NCI-H69 (cell line): ENCODE measurements at regions not wholly inside any gene's neighbourhood (a gene's known extent, or its start where the extent isn't known, plus 50 kb on each side); places are given as distances from the start of the nearest gene placed in this dataset.

Experiments
- DNase-seq: peaks from one replicate; lab custom pipeline; 2025; lab: John Stamatoyannopoulos, UW

DNA sequence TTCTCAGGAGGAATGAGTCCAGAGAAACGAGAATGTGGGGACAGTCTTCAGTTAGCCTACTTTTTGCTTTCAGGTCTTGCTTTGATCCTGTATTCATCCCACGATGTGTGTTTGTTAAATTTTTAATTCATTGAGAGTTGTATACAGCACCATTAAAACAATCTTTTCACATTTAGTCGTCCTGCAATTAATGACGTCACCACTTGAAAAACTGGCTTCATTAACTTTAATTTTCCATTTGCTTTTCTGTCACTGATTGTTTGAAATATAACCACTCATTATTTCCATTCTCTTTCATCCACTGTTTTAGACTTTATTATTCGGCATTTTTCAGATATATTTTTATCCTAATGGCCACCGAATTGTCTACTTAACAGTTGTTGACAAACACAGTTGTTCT is 146.9 kb downstream of the TFEC start:
- no peak for DNase-seq

DNA sequence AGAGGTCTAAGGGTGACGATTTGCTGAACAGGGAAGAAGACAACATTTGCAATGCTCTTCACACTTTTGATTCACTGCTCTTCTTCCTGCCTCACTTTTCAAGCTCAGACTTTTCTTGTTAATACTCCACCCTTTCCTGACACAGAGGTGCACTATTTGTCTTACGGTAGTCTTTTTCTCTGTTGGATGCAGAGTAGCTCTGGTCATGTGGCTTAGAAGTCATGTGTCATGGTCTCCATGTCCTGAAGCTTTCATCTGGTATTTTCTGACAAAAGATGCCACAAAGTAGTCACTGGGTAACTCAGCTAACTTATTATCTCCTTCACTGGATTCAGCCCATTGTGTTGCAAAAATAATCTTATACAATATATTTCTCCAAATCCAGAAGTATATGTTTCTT is 149.1 kb downstream of the TFEC start:
- no peak for DNase-seq

DNA sequence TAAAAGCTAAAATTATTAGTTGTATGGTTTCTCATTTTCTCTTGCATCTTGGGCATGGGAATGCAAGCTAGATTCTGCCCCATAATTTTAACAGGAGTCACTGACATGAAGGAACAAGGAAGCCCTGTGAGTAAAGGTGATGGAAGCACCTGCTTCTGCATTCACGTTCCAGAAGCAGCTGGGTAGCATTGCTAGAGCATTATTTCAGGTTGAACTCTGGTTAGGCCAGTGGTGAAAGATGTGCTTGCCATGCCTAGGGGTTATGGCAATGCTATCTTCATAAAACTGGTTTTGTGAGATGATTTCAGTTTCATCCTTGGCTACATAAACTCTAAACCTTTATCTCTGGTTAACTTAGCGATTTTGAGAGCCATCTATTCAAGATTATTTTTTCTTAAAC is 151.4 kb downstream of the TFEC start:
- DNase-seq = no peak

DNA sequence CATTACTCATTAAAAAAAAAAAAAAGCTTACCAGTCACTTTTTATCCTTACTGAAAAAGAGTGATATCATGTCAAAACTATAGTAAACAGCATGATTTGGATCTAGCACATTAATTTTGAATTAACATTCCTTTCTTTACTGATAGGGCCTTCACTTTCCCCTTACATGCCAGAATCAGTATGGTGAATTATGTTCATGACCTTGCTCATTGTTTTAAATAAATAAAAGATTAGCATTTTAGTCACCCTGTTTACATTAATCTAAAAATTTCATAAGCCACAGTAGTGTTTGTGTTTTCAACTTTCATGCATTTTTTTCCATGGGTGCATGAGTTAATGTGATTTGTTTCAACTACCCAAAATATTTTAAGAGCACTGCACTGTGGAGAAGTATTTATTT is 160.8 kb downstream of the TFEC start:
- no peak for DNase-seq

DNA sequence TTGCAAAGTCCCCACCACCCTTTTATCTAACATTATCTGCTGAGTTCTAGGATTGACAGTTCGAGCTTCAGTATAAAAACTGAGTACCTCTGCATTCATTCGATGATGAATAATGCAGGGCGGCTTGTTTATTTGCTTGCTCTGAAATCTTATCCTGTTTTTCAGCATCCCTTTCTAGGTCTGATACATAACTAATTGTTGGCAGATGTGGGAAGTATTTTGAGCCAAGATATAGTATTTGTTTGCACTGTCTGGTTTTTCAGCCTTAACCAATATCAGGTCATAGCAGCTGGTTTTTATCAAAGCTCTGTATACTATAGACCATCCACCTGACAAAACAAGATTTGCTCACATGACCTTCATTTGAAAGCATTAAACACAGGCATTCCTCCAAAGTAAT is 161.4 kb downstream of the TFEC start:
- peak; percentile 66 for DNase-seq

DNA sequence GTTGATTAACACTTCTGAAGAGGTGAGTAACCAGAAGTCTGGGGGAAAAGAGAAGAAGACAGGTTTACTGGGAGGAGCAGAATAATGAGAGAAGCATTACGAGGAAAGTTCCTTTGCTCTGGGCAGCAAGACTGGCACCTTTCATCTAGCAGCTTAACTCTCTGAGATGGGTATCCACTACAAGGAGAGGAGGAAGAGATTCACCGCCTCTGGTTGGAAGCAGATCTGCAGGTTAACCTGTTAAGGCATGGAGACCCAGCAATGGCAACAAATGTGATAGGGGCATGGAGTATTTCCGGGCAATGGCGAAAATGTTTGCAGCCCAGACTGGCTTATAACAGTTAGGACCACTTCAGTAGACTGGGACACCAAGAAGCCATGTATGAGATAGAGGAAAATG is 162.2 kb downstream of the TFEC start:
- peak; percentile 25 for DNase-seq

DNA sequence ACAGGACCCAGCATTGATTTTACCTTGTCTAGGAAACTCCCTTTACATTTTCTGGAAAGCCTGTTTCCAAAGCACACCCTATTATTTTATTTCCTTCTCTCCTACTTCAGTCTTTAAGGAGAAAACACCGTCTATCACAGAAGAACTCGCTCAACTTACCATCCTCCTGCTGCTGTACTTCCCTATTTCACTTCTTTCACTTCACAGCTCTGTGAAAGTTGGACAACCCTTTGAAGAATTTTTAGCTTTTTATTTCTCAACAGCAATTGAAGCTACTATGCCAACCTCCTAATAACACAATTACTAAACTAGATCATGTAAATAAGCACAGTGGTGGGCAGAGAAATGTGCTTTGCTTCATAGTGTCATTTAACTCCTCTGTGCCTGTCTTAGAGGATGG is 166.5 kb downstream of the TFEC start:
- DNase-seq = no peak

DNA sequence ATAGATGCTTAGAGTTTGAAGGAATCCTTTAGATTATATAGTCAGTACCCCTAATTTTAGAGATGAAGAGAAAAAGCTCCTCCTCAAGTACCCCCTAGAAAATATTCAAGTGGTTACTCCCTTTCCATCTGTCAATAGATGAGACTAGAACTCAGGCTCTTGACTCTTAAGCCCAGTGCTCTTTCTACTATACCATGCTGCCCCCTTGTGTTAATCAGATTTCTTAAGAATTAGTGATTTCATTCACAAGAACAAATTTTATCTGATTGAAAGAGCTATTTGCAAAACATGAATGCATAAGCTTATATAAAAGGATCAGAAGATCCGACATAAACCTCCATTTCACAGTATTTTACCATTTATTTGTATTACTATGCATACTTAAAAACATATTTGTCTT is 179.3 kb downstream of the TFEC start:
- DNase-seq = peak; percentile 95

DNA sequence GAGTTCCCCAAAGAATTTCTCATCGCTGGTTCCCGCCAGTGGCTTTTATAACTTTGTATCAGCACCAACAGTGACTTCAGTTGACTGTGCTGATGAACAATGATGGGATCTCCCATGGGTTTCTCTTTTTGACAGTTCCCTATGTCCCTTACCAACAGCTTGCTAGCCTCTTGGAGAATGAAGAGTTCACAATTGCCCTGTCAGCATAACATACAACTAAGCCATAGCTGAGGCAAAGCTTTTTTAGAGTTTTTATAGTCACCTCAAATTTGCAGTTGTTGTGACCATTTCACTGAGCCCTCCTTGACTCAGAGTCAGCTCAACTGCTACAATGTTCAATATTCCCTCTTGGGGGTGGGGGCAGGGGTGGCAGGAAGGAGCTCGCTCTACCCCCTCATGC is 179.8 kb downstream of the TFEC start:
- DNase-seq = peak; percentile 37

DNA sequence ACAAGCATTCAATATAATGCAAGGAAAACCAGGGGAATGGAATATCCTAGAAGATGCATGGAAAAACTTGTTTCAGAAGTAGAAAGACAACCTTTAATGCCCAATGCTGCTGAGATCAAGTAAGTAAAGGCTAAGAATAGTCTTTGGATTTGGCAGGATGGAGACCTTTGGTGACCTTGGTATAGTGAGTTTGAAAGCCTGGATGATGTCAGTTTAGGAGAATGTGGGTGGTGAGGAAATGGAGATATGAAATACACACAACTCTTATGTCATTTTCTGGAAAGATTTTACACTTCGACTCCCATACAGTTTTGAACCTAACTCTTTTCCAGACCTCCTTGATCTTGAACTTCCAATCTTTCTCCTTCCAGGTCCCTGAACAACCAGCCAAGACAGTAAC is 185.7 kb downstream of the TFEC start:
- DNase-seq = no peak

DNA sequence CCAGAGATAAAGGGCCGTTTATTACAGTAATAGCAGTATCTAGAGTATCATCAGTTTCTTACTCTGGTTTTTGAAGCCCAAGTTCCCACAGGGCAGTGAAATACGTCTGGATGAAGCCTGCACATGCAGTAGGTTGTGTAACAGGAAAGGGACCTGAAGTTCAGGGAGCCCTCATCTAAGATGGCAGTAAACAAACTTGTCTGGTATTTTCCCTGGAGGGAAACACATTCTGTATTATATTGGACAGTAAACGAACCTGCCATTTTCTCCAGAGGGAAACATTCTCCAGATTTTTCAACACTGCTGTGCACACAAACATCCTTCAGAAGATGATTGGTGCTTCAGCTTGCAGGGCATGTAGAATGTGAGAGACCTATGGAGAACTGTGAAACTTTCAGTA is 189.9 kb downstream of the TFEC start:
- peak; percentile 73 for DNase-seq

DNA sequence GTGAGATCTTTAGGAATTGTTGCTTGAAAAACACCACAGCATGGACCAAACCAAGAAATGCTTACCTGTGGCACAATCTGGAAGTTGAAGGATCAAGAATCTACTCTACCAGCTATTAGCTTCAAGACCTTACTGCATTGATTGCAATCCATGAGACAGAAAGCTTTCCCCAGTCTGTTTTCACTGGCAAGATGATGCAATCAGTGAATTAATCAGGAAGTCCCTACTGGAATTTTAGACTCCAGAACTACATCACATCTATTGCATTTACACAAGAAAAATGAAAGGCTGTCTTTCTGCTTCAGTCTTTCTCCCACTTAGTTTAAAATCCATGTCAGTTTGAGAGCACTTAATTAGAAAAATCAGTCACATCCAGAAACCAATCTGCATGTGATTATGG is 191.7 kb downstream of the TFEC start:
- DNase-seq = peak; percentile 35

DNA sequence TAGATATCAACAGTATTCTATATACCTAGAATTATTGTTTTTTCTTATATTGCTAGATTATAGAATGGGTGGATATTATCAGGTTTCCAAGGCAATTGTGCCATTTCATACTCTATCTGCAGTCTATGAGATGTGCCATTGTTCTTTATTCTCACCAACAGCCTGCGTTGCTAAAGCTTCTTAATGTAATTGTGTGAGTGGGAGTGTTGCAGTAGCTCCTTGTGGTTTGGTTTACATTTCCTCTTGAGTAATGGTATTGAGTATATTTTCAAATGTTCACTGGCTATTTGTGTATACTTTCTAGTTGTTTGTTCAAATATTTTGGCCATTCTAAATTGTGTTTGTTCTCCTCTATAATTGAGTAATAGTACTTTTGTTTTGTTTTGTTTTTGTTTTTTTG is 199.2 kb downstream of the TFEC start:
- DNase-seq = no peak

DNA sequence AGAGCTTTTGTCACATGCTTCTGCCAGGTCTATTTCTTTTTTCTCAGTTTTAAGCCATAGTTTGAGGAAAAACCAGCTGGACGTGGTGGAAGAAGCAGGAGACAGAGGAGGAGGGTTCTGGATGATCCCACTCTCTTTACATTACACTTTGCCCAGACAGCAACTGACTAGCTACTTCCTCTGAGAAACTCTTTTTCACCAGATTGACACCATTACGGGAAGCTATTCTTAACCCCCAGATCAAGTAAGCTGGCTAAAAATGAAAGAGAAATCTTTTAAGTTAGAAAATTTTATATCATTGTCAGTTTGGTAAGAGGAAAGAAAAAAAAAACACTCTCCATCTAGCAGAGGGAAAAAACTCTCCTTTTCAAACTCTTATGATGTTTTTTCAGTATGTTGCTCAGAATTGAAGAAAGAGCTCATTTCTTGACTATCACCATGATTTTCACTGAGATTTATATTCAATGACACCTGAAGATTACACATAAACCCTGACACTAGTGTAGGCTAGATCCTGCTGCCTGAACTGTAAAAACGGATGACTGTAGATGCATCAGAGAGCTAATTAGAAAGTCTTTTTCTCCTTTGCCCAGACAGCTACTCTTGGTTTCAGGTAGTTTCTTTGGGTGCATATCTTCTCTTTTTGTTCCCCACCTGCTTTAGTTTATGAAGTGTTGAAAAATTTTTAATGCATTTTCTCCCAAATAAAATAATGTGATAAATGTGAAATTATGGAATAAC is 203.1 kb downstream of the TFEC start:
- DNase-seq = no peak

DNA sequence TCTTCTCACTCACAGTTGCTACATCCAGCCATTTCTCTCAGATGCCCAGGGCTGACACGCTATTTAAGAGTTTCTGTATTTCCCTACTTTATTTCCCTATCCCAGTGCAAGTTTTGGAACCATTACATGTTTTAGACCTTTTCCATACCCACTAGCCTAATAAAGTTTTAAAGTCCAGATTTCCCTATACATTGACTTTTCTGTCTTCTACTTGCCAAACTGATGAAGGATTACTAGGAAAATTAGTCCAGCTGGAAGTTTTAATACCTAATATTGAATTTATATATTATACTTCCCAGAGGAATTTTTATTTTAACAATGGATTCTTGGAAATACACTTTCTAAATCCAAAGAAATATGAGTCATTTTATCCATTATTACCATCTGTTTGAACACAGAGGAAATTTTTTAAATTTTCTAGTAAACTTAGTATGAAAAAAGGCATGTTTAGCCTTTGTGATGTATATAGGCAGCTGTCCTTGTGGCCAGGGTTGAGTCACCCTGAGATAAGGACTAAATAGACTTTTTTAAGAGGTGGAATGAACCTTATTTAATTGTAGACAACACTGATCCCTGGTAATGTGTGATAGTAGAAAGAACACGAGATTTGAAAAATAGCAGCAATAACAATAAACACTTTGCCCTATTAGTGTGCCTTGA is 205.0 kb downstream of the TFEC start:
- DNase-seq = no peak

DNA sequence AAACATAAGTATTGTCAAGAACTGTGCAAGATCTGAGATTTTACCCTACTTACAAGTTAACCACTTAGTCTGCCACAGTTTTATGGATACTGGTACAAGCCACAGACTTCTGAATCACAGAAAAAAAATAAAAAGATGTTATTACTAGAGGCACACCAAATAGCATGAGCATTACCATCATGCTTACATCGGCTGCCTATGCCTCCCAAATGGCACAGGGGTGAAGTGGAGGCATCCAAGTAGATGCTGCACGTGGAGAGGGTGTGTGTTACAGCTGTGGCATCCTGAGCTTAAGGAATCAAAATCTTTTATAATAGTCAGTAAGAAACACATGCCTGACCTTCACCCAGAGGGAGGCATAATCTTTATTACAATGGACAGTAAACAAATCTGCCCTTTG is 207.8 kb downstream of the TFEC start:
- DNase-seq = peak; percentile 33

DNA sequence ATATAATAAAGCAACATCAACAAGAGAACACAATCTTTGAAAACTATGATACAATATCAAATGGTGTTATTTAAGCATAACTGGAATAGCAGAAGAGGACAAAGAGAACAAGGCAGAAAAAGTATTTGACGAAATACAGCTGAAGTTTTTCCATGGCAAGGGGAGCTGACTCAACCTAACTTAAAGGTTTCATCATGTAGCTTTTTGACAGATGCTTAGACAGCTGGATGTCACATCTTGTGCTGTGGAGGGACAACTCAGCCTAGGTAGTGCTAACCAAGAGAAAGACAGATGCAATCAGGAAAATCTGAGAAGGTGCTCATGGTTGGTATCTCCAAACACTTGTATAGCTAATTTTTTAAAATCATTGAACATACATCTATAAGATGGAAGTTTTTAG is 208.2 kb downstream of the TFEC start:
- peak; percentile 29 for DNase-seq

DNA sequence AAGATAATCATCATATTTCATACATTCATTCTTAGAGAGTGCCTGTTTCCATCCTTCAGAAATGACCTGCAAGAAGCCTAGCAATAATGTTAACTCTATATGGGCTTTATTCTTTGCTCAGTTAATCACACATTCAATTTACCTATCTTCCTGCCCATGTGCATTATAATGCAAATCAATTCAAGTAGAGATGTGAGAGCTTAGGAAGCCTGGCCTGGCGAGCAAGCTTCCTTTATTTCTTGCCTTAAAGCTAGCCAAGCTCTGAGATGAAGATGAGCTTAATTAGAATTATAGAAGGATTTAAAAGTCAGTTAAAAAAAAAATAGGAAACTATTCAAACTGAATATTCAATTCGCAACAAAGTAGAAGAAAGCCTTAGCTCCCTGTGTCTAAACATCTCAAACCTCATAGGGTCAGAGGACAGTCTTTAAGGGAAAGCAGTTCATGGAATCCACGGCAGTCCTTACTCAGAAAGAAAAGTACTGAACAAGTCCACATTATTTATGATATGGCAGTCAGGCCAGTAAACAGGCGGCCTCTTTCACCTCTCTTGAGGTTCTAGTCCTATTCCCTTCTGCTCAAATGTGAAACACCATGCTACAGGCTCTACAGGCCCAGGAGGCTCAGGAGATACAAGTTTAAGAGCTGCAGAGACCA is 214.1 kb downstream of the TFEC start:
- DNase-seq = no peak

DNA sequence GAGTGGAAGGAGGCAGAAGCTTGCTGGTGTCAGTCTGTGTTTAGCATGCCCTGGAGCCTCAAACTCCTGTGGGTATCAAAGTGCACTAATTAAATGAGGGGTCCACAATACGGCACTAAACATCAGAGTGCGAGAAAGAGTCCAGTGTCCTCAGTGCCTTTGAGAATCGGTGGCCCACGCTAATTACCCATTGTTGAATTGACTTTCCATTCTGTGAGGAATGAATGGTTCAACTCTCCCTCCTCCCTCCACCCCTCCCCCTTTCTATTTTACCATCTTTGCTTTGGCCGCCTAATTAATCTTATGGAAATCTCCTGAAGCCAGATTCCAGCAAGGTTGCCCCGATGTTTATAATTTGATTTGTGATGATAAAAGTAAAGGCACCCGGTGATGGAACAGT is 217.8 kb downstream of the TFEC start:
- DNase-seq = peak; percentile 99

DNA sequence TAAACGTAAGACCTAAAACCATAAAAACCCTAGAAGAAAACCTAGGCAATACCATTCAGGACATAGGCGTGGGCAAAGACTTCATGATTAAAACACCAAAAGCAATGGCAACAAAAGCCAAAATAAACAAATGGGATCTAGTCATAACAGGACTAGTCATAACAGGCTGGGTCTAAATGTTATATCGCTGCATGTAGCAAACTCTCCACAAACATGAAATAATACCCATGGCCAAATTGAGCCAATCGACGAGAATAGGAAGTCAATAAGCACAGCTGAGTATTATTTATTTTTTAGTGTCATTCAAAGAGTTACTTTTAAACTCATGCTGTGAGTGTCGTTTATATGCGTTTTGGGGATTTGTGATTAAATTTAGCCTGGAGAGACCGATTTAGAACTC is 225.1 kb downstream of the TFEC start:
- peak; percentile 89 for DNase-seq

DNA sequence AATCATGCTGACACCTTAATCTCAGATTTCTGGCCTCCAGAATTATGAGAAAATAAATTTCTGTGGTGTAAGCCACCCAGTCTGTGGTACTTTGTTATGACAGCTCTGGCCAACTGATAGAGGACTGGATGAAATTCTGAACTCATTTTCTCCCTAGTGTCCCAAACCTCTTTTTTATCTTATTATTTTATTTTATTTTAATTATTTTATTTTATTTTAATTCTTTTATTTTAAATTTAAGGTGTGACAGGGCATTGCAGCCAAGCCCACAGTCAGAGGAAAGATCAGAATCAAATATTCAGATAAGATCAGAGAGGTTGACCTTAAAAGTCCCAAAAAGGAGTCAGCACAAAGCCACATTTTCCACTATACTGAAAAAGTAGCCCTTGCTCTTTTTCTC is 228.1 kb downstream of the TFEC start:
- DNase-seq = no peak

DNA sequence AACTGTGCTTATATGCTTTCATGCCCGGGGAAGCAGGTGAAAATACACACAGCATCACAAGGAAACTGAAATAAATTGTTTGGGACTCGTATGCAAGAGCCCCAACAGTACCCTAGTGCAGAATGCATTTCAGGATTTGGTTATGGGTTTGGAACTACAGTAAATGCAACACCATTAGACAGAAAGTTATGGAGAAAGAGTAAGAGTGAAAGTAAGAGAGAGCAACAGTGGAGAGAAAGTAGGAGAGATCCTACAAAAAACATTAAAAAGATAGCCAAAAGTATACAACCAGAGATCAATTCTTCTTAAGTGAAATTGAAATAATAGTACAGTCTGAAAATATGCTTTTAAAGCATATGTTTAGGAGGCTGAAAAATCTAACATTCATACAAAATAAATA is 231.1 kb downstream of the TFEC start:
- no peak for DNase-seq

DNA sequence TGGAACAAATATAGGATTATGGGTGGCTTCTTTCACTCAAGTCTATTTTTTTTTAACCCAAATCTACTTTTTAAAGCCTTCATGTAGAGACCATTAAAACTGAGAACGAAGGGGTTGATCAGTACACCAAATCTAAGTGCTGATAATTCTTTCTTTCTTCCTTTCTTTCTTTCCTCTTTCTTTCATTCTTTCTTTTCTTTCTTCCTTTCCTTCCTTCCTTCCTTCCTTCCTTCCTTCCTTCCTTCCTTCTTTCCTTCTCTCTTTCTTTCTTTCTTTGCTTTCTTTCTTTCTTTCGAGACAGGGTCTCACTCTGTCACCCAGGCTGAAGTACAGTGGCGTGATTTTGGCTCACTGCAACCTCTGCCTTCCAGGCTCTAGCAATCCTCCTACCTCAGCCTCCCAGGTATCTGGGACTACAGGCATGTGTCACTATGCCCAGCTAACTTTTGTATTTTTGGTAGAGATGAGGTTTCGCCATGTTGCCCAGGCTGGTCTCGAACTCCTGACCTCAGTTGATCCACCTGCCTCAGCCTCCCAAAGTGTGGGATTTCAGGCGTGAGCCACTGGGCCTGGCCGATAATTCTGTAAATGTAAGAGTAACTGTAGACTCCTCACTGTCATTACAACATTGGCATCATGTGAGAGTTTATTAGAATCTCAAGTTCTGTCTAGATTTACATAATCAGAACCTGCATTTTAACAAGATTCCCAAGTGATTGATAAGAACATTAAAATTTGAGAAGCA is 236.4 kb downstream of the TFEC start:
- DNase-seq = no peak
